Psoas muscle (tissue), 7 donors: ENCODE measurements at regions not wholly inside any gene's neighbourhood (a gene's known extent, or its start where the extent isn't known, plus 50 kb on each side); places are given as distances from the start of the nearest gene placed in this dataset.
A peak's percentile ranks its signal among the peaks of the same experiment; 100 is the strongest.

Experiments used
- ATAC-seq, 4 donors: fragments of 200-7000 bp; cut with Tn5 transposase; one replicate each; pipeline ENCODE4 v1.9.1; 2020; ENCODE audit warnings: moderate library complexity in 3 of 4, mild to moderate bottlenecking in 2 of 4
- DNase-seq, 2 donors: peaks; one replicate each; pipeline ENCODE4 v3.0.0-alpha.2; 2020
- H3K27ac ChIP-seq: fragments of 200-600 bp; one replicate; pipeline ENCODE4 v1.8.0; 2022
- H3K27me3 ChIP-seq, 3 donors: fragments of 200-600 bp in 1 of 3; one replicate each; pipeline versions ENCODE4 v1.6.1 to v1.8.0; 2013 to 2022; ENCODE audit warnings: low read length in 2 of 3, mild to moderate bottlenecking in 2 of 3, moderate library complexity in 1 of 3; ENCODE audit not compliant: insufficient read depth in 3 of 3
- H3K36me3 ChIP-seq, 2 donors: fragments of 200-600 bp in 1 of 2; one replicate each; pipeline versions ENCODE4 v1.6.1 to v1.8.0; 2013 to 2022; ENCODE audit warnings: low read depth in 1 of 2, mild to moderate bottlenecking in 1 of 2, moderate library complexity in 1 of 2; ENCODE audit not compliant: insufficient read depth in 1 of 2
- H3K4me1 ChIP-seq: fragments of 200-600 bp; one replicate; pipeline ENCODE4 v1.8.0; 2022
- H3K4me3 ChIP-seq: fragments of 200-600 bp; one replicate; pipeline ENCODE4 v1.8.0; 2022; ENCODE audit warnings: mild to moderate bottlenecking
- H3K9me3 ChIP-seq: fragments of 200-600 bp; one replicate; pipeline ENCODE4 v1.8.0; 2022
- WGBS, 3 donors: extraction: QIAGEN DNeasy Blood & Tissue Kit; methylation state at CpG; one replicate each; pipeline versions ENCODE4 v1.1.6 to v1.1.7; 2013; 5-methylcytosine and 5-hydroxymethylcytosine counted together
- intact Hi-C, 2 donors: fragments of 100-400 bp; cut with DNase I; formaldehyde crosslinking; loops; one replicate each; pipeline versions ENCODE4 v1.11.0 to v1.14.2; 2022
- TF ChIP-seq, protein P1 (sequence below): fragments of 200-600 bp; IDR thresholded peaks from one replicate; pipeline ENCODE4 v1.8.0; 2022; ENCODE audit warnings: antibody characterized with exemption
- donor health status: healthy with polysubstance abuse.
- donor health status: DM: no; HTN: no; CAD: no; lungs with moderate emphysema.
- donor health status: Bipolar disorder and iron deficiency.
- donor health status: healthy.
- donor health status: DM: yes; HTN: yes; CAD: no.
- donor health status: DM: no; HTN: no; CAD: no.
- donor health status: DM: yes; HTN: yes; CAD: no.

DNA sequence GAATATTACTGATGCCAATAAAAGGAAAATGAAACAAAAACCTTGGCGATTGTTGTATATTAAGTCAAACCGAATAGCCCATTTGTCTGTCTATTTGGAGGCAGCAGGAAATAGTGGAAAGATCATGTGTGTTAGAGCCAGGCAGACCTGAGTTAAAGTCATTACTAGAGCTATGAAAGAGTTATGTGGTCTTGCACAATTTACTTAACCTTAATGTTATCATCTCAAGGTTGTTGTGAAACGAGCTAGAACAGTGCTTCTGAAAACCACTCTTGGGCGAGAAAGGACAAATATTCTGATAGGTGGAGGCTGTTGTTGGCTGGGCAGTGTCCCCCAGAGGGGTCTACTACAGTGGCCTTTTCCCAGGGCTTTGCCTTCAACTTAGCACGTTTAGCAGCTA lies 60.0 kb upstream of the NUP160 start:
- TF ChIP-seq, protein P1, sequence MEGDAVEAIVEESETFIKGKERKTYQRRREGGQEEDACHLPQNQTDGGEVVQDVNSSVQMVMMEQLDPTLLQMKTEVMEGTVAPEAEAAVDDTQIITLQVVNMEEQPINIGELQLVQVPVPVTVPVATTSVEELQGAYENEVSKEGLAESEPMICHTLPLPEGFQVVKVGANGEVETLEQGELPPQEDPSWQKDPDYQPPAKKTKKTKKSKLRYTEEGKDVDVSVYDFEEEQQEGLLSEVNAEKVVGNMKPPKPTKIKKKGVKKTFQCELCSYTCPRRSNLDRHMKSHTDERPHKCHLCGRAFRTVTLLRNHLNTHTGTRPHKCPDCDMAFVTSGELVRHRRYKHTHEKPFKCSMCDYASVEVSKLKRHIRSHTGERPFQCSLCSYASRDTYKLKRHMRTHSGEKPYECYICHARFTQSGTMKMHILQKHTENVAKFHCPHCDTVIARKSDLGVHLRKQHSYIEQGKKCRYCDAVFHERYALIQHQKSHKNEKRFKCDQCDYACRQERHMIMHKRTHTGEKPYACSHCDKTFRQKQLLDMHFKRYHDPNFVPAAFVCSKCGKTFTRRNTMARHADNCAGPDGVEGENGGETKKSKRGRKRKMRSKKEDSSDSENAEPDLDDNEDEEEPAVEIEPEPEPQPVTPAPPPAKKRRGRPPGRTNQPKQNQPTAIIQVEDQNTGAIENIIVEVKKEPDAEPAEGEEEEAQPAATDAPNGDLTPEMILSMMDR = no peak
- Histone ChIP-seq H3K9me3 (no peaks in the 10 kb centered on the region), H3K4me3 (no peak overlapping the region), H3K4me1 (no peaks in the 10 kb centered on the region), H3K27me3 (no peaks in the 10 kb centered on the region), H3K36me3 (no peaks in the 10 kb centered on the region), H3K27ac (no peak overlapping the region)
- no peak for DNase-seq
- intact Hi-C loops = no loop called here
- peak in 1 of 4 donors; percentile 40 for ATAC-seq
- 62 to 70% (median 67%) methylated on average over 5 of the region's 5 CpGs for WGBS, 3 donors

DNA sequence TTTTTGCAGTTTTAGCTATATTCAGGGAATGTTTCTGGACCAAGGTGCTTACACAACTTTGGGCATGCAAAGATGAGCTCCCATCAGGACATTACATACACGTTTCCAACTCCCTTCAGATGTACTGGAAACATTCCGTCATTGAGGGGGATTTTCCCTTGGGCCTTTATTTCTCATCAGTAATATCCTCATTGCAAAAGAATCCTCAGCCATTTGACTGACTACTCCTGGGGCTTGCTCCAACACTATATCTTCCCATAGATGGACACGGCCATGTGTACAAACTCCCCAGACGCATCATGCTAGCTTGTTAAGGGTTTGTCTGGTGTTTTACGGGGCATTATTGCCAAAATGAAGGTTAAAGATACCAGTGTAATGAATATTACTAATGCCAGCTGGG lies 59.3 kb upstream of the NUP160 start:
- intact Hi-C loops = no loop called here
- TF ChIP-seq, protein P1 = no peak
- ATAC-seq (peak in 1 of 4 donors; percentile 42), DNase-seq (no peak)
- 23 to 33% (median 31%) methylated on average over 5 of the region's 5 CpGs for WGBS, 3 donors
- no peak overlapping the region for H3K27ac ChIP-seq
- no peaks in the 10 kb centered on the region for H3K36me3 ChIP-seq
- H3K27me3 ChIP-seq = no peaks in the 10 kb centered on the region
- no peak overlapping the region for H3K4me3 ChIP-seq
- H3K4me1 ChIP-seq = no peaks in the 10 kb centered on the region
- no peaks in the 10 kb centered on the region for H3K9me3 ChIP-seq

- H3K4me3 ChIP-seq = no peak overlapping the region
- no peaks in the 10 kb centered on the region for H3K9me3 ChIP-seq
- DNase-seq = no peak
- WGBS, 3 donors = 78% methylated on average over 6 of the region's 6 CpGs
- no peaks in the 10 kb centered on the region for H3K4me1 ChIP-seq
- no peaks in the 10 kb centered on the region for H3K27me3 ChIP-seq
- no peak for ATAC-seq
- TF ChIP-seq, protein P1 = no peak
- intact Hi-C loops = no loop called here
- no peaks in the 10 kb centered on the region for H3K36me3 ChIP-seq
- H3K27ac ChIP-seq = no peak overlapping the region
These were observed 57.9 kb upstream of the NUP160 start for GRCh38 chr11:47906066-47906465.

GRCh38 chr11:47905358-47906059 lies 57.4 kb upstream of the NUP160 start:
- ATAC-seq = no peak
- WGBS, 3 donors = 81 to 82% (median 82%) methylated on average over 22 of the region's 22 CpGs
- TF ChIP-seq, protein P1 = no peak

GRCh38 chr11:47904808-47905207 lies 56.7 kb upstream of the NUP160 start:
- no peaks in the 10 kb centered on the region for H3K36me3 ChIP-seq
- TF ChIP-seq, protein P1 = no peak
- no peaks in the 10 kb centered on the region for H3K4me1 ChIP-seq
- DNase-seq (no peak), ATAC-seq (no peak)
- no peak overlapping the region for H3K27ac ChIP-seq
- intact Hi-C loops = no loop called here
- H3K4me3 ChIP-seq = no peak overlapping the region
- no peaks in the 10 kb centered on the region for H3K9me3 ChIP-seq
- 88 to 94% (median 93%) methylated on average over 9 of the region's 9 CpGs for WGBS, 3 donors
- no peaks in the 10 kb centered on the region for H3K27me3 ChIP-seq

More at GRCh38 chr11:47905358-47906059, 57.4 kb upstream of the NUP160 start:
- Histone ChIP-seq H3K36me3 (no peaks in the 10 kb centered on the region), H3K27ac (no peak overlapping the region), H3K4me3 (no peak overlapping the region), H3K27me3 (no peaks in the 10 kb centered on the region), H3K9me3 (no peaks in the 10 kb centered on the region), H3K4me1 (no peaks in the 10 kb centered on the region)
- no peak for DNase-seq
- intact Hi-C loops = no loop called here
